KMS-11 (cell line): ENCODE measurements at regions not wholly inside any gene's neighbourhood (a gene's known extent, or its start where the extent isn't known, plus 50 kb on each side); places are given as distances from the start of the nearest gene placed in this dataset.

Source experiments
- H2AFZ ChIP-seq: fragments of 200-600 bp; sonication (generic); 2 replicates; pipeline ENCODE4 v1.6.1; 2016; ENCODE audit warnings: antibody characterized with exemption, mixed run types, low read depth
- H3K27ac ChIP-seq: fragments of 200-600 bp; sonication (generic); 2 replicates; pipeline ENCODE4 v1.6.1; 2016; ENCODE audit warnings: mild to moderate bottlenecking, mixed run types
- H3K27me3 ChIP-seq: fragments of 200-600 bp; sonication (generic); 2 replicates; pipeline ENCODE4 v1.6.1; 2017; ENCODE audit warnings: mild to moderate bottlenecking, low read depth, mixed run types, moderate library complexity; ENCODE audit not compliant: insufficient read depth
- H3K36me3 ChIP-seq: fragments of 200-600 bp; sonication (generic); 2 replicates; pipeline ENCODE4 v1.6.1; 2017; ENCODE audit warnings: mild to moderate bottlenecking, mixed run types; ENCODE audit not compliant: insufficient read depth
- H3K4me1 ChIP-seq: fragments of 200-600 bp; sonication (generic); 2 replicates; pipeline ENCODE4 v1.6.1; 2016; ENCODE audit warnings: mild to moderate bottlenecking, low read depth, mixed run types; ENCODE audit not compliant: poor library complexity, severe bottlenecking
- H3K4me2 ChIP-seq: fragments of 200-600 bp; sonication (generic); 2 replicates; pipeline ENCODE4 v1.7.0; 2016; ENCODE audit warnings: mild to moderate bottlenecking, mixed run types
- H3K4me3 ChIP-seq: fragments of 200-600 bp; sonication (generic); IDR thresholded peaks from 2 replicates; pipeline ENCODE4 v1.6.1; 2017; ENCODE audit warnings: low read depth, low read length, mixed read lengths; ENCODE audit not compliant: insufficient read depth
- H3K79me2 ChIP-seq: fragments of 200-600 bp; sonication (generic); 2 replicates; pipeline ENCODE4 v1.6.1; 2016; ENCODE audit warnings: low read depth, mixed run types; ENCODE audit not compliant: insufficient read depth
- H3K9ac ChIP-seq: fragments of 200-600 bp; sonication (generic); 2 replicates; pipeline ENCODE4 v1.6.1; 2016; ENCODE audit warnings: mild to moderate bottlenecking, mixed run types
- H4K20me1 ChIP-seq: fragments of 200-600 bp; sonication (generic); 2 replicates; pipeline ENCODE4 v1.6.1; 2016; ENCODE audit warnings: mild to moderate bottlenecking, mixed run types; ENCODE audit not compliant: insufficient read depth
- CTCF ChIP-seq: fragments of 200-600 bp; sonication (generic); conservative IDR thresholded peaks from 2 replicates; pipeline ENCODE4 v1.6.1; 2017; ENCODE audit warnings: low read depth, mild to moderate bottlenecking, antibody characterized with exemption, low read length, moderate library complexity, mixed read lengths

GRCh38 chr6:50214937-50215336, 165.2 kb upstream of the DEFB112 start:
- H3K36me3 ChIP-seq = no peaks in the 10 kb centered on the region
- no peaks in the 10 kb centered on the region for H3K27me3 ChIP-seq
- H3K4me1 ChIP-seq = no peaks in the 10 kb centered on the region
- H3K9ac ChIP-seq = no peak overlapping the region
- no peak overlapping the region for H3K27ac ChIP-seq
- no peak overlapping the region for H3K4me2 ChIP-seq
- no peaks in the 10 kb centered on the region for H4K20me1 ChIP-seq
- H3K4me3 ChIP-seq = no peak overlapping the region
- H2AFZ ChIP-seq = no peak overlapping the region
- H3K79me2 ChIP-seq = no peaks in the 10 kb centered on the region
- no peak for TF ChIP-seq CTCF

- TF ChIP-seq CTCF = no peak
- H3K79me2 ChIP-seq = no peaks in the 10 kb centered on the region
Measured at GRCh38 chr6:50217841-50218240, 168.1 kb upstream of the DEFB112 start.

GRCh38 chr6:50236164-50236563, 186.4 kb upstream of the DEFB112 start:
- Histone ChIP-seq H3K4me1 (no peaks in the 10 kb centered on the region), H2AFZ (no peak overlapping the region), H3K9ac (no peak overlapping the region), H3K27ac (no peak overlapping the region), H4K20me1 (no peaks in the 10 kb centered on the region), H3K27me3 (no peaks in the 10 kb centered on the region), H3K36me3 (no peaks in the 10 kb centered on the region), H3K79me2 (no peaks in the 10 kb centered on the region), H3K4me3 (no peak overlapping the region), H3K4me2 (no peak overlapping the region)
- no peak for TF ChIP-seq CTCF

More at GRCh38 chr6:50217841-50218240, 168.1 kb upstream of the DEFB112 start:
- Histone ChIP-seq H3K4me1 (no peaks in the 10 kb centered on the region), H3K27me3 (no peaks in the 10 kb centered on the region), H3K4me3 (no peak overlapping the region), H3K4me2 (no peak overlapping the region), H3K36me3 (no peaks in the 10 kb centered on the region), H3K9ac (no peak overlapping the region), H2AFZ (no peak overlapping the region), H4K20me1 (no peaks in the 10 kb centered on the region), H3K27ac (no peak overlapping the region)

GRCh38 chr6:50239853-50240252, 190.1 kb upstream of the DEFB112 start:
- no peak overlapping the region for H3K27ac ChIP-seq
- no peak for TF ChIP-seq CTCF
- no peak overlapping the region for H3K4me3 ChIP-seq
- no peak overlapping the region for H3K9ac ChIP-seq
- no peaks in the 10 kb centered on the region for H3K36me3 ChIP-seq
- H3K27me3 ChIP-seq = no peaks in the 10 kb centered on the region
- no peaks in the 10 kb centered on the region for H3K79me2 ChIP-seq
- H2AFZ ChIP-seq = no peak overlapping the region
- no peaks in the 10 kb centered on the region for H4K20me1 ChIP-seq
- H3K4me2 ChIP-seq = no peak overlapping the region
- no peaks in the 10 kb centered on the region for H3K4me1 ChIP-seq
